ENCODE measurements at regions not wholly inside any gene's neighbourhood (a gene's known extent, or its start where the extent isn't known, plus 50 kb on each side); places are given as distances from the start of the nearest gene placed in this dataset.

DNA sequence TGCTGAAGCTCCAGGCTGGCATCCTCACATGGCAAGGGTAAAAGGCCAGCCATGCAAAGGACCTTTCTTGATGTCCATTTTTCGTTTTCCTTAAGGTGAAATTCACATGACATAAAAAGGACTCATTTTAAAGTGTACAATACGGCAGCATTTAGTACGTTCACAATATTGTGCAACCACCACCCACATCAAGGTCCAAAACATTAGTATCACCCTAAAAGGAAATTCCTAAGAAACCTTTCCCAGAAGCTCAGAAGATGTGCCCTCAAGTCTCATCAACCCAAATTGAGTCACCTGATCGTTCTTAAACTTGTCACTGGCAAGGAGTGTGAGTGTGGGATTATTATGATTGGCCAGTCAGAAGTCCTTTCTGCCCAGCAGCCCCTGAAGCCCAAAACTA lies 250.1 kb downstream of the TLE3 start:
- TF ChIP-seq, protein P1, sequence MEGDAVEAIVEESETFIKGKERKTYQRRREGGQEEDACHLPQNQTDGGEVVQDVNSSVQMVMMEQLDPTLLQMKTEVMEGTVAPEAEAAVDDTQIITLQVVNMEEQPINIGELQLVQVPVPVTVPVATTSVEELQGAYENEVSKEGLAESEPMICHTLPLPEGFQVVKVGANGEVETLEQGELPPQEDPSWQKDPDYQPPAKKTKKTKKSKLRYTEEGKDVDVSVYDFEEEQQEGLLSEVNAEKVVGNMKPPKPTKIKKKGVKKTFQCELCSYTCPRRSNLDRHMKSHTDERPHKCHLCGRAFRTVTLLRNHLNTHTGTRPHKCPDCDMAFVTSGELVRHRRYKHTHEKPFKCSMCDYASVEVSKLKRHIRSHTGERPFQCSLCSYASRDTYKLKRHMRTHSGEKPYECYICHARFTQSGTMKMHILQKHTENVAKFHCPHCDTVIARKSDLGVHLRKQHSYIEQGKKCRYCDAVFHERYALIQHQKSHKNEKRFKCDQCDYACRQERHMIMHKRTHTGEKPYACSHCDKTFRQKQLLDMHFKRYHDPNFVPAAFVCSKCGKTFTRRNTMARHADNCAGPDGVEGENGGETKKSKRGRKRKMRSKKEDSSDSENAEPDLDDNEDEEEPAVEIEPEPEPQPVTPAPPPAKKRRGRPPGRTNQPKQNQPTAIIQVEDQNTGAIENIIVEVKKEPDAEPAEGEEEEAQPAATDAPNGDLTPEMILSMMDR (conservative IDR thresholded peaks at IDR 0.05; ENCODE audit: low read depth, low read length) = no peak
- TF ChIP-seq POLR2A (IDR thresholded peaks at IDR 0.05; ENCODE audit: low read depth, low read length) (no peak), RAD21 (IDR thresholded peaks at IDR 0.05; ENCODE audit: low read length) (no peak)
